DMS79 (cell line): ENCODE measurements at regions not wholly inside any gene's neighbourhood (a gene's known extent, or its start where the extent isn't known, plus 50 kb on each side); places are given as distances from the start of the nearest gene placed in this dataset.
"Not testable (repeated sequence)": the region's sequence is repeated elsewhere in the genome, so short reads cannot be mapped to it uniquely, and the experiment has no call there.

Experiments
- DNase-seq: peaks from one replicate; lab custom pipeline; 2025; lab: John Stamatoyannopoulos, UW

DNA sequence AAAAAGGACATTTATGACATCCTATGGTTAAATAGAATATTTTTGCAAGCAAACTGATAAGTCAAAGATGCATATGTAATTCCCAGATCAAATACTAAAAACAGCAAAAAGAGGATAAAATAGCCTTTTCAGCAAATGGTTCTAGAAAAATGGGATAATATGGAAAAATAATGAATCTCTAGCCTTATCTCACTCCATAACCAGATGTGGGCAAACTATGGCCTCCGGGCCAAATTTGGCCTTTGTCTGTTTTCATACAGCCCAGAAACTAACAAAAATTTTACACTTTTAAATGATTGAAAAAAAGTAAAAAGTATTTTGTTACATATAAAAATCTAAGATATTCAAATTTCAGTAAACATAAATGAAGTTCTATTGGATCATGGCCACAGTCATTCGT lies 215.4 kb upstream of the PRSS1 start:
- DNase-seq: no peak

DNA sequence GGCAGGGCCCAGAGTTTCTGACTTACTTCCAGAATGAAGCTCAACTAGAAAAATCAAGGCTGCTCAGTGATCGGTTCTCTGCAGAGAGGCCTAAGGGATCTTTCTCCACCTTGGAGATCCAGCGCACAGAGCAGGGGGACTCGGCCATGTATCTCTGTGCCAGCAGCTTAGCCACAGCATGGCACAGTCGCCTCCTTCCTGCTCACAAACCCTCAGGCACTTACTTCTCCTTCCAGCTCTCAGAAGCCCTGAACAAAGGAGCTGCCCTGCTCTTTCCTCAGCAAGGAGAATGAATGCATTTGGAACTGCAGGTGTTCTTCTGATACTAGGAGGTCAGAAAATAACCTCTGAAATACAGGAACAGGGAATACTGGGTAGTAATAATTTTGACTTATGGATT lies 219.7 kb upstream of the PRSS1 start:
- DNase-seq: no peak

DNA sequence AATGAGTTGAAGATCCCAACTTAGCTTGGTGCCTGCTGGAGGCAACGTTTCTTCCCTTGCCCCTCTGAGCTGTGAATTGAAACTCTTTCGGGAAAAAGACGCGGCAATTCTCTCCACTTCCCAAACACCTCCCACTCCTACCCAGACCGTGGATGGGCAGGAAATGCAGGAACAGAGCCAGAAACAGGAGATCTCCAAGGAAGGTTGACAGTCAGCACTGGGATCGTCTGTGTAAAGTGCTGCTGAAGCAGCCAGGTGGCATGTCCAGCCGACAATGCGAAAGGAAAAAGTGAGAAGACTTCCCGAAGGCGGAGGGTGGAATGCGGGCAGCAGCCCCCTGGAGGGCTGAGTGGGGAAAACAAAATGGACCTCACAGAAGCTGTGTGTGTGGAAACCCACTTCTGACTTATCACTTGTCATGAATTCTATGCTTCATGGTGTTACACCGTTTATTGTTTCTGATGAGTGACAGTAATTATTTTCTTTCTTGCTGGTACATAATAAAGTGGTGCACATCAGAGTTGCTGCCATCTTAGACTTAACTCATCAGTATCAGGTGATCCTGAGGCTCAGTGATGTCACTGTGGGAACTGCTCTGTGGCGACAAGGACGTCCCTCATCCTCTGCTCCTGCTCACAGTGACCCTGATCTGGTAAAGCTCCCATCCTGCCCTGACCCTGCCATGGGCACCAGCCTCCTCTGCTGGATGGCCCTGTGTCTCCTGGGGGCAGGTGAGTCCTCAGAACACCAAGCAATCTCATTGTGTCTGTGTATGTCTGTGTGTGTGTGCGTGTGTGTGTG lies 220.5 kb upstream of the PRSS1 start:
- DNase-seq: no peak

DNA sequence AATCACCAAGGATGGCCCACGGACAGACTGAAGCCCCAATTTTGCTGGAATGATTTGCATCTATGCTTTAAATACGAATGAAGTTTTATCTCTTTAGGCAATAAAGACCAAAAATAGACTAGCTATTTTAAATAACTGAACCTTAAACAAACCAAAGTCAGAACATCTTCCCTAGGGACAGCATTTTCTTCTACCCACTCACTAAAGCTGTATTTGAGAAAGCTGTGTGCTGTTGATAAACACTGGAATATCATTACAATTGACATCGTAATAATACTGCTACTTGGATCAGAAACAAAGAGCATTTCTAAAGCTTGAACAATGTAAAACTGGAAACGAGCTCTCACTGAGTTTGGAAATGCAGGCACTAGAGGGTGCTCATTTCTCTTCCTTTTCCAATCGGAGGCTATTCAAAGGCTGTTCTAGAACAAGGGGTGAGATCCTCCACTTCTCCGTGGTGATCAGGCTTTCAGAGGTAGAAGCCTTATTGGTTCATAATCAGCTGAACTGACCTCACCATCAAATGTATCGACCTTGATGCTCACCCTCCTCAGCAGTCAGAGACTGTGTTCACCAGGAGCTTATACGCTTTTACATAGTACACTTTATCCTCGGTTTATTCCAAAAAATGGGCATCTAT lies 225.3 kb upstream of the PRSS1 start:
- DNase-seq: no peak

DNA sequence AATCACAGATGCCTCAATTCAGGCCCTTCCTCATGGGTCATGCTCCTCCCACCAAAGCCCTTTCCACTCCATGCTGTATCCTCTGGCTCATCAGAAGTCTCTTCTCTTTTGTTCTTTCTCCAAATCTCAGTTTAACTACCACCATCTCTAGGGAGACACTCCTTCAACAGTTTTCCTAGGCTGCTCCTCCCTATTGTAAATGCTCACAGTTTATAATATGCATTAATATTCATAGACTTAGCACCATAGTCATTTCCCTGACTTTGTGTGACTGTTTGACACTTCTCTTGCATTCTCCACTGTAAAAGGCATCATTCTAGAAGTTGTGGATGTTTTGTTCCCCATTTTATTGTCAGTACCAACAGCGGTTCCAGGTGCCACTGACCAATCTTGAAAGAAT lies 226.5 kb upstream of the PRSS1 start:
- DNase-seq: no peak

DNA sequence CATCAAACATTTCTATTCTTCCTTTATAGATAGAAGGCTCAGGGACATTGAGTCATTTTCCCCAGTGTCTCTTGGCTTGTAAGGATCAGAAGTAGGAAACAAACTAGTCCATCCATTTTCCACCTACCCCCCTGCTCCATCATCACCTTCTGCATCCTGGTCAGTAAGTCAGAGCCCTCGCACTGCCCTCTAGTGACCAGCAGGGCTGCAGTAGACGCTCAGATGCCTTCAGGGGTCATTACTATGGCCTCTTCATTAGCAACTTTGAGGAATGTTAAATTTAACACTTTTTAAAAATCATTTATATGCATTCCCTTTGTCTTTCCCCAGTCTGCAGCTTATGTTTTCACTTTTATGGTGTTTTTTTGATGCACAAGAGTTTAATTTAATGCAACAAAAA lies 228.4 kb upstream of the PRSS1 start:
- DNase-seq: not testable (repeated sequence)

DNA sequence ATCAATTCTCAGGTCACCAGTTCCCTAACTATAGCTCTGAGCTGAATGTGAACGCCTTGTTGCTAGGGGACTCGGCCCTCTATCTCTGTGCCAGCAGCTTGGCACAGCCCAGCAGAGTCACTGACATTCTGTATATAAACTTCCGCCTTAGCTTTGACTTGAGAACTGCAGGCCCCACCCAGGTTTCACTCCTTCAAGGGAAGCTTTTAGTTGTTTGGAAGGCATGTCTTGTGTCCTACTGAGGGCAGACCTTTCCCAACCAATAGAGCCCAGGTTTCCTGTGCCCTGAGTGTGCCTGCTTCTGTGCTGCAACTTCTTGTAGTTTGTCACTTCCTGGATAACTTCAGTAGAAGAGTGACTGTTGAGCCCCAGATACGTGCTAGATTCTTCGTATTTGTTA lies 228.8 kb upstream of the PRSS1 start:
- not testable (repeated sequence) for DNase-seq

DNA sequence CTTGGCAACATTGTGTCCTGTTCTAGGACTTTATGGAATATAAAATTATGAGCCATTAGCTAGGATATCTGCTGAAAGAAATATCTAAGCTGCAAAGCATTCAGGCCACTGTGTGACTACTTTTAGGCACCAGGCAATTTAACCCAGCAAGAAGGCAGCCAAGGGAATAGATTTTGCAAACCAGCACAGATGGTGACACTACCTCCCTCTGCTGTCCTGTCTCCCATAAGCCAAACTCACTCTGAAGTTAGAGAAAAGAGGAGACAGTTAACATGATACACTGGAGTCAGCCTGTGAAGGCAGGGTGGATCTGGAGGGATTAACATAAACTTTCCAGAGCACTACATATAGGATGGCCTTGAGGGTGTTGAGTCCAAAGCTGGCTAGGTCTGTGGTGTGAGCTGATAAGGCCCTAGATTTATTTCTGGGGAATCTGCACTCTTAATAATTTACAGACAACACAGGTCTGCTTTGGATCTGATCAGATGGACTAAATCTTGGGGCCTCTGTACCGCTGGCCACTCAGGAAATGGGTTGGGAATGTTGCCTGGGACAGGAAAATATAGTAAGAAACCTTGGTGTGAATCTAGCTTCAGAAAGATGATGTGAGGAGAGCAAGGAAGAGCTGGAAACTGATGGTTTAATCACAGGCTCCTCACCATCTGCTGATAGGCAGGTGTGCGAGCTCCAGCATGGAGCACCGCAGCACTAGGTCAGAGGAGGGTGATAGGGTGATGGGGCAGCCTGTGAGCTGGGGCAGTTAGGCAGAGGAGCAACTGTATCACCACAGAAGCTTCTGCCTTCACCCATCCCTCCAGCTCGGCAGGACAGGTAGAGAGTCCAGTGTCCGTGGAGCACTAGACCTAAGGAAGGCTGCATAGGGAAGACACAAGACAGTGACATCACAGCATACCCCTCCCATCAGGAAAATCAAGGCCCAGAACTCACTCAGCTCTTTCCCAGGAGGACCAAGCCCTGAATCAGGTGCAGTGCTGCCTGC lies 229.9 kb upstream of the PRSS1 start:
- DNase-seq: no peak

DNA sequence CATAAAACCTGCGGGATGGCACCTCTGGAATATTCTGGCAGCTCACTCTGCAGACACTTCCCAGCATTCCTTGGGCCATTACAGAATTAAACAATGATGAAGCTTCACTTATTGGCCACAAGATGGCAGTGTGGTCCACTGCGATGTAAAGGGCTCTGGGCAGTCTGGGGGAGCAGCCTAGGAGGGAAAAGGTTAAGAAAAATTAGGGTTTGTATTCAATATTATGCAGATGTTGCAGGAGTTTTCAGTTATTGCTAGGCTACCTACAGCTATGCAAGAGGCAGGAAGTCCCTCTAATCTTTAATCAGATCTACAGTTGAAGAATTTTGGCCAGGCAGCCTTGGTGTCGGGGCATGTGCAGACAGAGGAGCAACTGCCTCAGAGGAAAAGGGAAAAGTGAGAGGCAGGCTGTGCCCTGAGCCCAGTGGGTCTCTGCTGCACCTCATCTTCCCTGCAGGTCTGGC lies 233.2 kb upstream of the PRSS1 start:
- DNase-seq: no peak

DNA sequence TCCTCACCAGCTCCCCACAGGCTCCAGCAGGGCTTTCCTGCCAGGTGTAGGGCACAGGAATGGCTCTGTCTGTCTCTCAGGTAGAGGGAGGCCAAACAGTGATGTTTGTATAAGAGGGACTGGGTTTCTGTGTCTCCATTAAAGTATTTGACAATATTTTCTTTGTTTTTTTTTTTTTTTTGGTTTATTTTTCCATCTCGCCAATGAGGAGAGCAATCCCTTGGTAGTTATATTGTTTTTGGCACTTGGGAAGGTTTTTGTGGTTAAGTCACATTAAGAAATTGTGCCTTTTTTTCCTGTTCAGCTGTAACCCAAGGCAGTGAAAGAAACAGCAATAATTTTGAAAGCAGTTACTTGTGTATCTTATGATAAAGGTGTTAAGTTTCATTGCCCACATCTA lies 234.6 kb upstream of the PRSS1 start:
- DNase-seq: not testable (repeated sequence)

DNA sequence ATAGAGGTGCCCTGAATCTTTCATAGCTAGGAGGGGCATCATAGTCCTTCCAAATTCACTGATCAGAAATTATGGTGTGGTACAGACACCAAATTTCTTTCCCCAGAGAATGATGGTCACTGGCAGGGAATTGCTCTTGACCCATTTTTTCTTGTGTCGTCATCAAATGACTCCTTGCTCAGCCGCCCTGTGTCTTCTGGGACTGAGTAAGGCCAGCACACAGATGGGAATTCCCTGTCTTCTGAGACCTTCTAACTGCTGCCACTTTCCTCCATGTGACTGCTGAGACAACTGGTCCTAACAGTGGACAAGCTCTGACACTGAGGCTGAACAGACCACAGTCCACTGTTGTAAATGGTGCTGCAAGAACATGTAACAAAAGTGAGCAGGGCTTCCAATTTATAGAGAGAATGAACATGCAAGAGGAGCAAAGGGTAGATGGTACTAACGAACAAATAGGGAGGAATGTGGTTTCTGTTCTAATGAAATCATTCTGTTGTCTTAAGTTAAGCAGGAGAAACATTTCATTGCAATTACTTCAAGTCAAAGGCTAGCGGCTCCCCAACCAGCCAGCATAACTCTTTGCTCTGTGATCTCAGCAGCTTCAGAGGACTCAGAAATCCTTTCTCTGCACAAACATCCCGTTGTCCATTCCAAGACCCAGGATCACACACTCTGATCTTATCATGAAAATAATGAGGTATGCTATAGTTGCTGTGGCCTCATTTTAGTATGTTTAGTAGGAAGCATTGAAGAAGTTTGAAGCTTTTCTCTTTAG lies 235.9 kb upstream of the PRSS1 start:
- no peak for DNase-seq

DNA sequence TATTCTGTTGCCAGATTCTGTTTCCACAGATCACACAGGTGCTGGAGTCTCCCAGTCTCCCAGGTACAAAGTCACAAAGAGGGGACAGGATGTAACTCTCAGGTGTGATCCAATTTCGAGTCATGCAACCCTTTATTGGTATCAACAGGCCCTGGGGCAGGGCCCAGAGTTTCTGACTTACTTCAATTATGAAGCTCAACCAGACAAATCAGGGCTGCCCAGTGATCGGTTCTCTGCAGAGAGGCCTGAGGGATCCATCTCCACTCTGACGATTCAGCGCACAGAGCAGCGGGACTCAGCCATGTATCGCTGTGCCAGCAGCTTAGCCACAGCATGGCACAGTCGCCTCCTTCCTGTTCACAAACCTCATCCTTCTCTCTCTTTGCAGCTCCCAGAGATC lies 237.5 kb upstream of the PRSS1 start:
- DNase-seq: no peak

DNA sequence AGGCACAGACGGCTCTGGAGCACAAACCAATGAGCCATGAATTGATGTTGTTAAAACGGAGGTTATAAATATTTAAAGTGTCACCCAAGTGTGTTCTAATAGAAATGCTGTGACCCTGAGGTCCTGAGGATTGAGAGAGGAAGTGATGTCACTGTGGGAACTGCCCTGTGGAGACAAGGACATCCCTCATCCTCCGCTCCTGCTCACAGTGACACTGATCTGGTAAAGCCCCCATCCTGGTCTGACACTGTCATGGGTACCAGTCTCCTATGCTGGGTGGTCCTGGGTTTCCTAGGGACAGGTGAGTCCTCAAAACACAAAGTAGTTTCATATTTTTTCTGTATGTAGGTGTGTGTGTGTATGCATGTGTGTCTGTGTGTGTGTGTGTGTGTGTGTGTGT lies 237.9 kb upstream of the PRSS1 start:
- no peak for DNase-seq

DNA sequence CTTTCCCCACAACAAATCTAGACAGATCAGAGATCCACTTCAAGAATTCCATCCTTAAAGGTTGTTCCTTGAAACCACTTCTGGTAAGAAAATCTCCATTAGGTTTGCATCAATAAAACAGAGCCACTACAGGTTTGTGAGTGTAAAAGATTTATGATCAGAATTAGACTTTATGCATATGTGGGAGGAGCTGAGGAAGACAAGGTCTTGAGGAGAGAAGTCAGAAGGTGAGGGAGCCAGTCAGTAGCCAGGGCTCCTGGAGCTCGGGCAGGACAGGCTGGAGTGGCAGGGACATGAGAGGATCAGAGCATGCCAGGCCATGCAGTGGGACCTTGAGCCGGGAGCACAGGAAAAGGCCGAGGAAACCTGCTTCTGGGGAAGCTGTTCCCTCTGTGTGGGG lies 240.0 kb upstream of the PRSS1 start:
- not testable (repeated sequence) for DNase-seq

DNA sequence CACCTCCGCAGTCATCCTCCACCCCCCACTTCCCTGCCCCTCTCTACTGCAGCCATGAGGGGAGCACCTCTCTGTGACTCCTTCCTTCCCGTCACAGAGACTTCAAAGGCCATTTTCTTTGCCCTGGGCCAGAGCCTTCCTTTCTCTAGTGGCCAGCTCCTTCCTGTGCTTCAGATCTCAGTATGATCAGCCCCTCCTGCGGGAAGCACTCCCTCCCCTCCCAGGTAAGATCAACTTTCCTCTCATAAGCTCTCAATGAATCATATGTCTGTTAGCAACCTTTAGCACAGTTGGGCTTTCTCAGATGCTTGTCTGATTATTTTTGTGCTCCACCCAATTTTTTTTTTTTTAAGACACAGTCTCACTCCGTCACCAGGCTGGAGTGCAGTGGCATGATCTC lies 241.0 kb upstream of the PRSS1 start:
- no peak for DNase-seq

DNA sequence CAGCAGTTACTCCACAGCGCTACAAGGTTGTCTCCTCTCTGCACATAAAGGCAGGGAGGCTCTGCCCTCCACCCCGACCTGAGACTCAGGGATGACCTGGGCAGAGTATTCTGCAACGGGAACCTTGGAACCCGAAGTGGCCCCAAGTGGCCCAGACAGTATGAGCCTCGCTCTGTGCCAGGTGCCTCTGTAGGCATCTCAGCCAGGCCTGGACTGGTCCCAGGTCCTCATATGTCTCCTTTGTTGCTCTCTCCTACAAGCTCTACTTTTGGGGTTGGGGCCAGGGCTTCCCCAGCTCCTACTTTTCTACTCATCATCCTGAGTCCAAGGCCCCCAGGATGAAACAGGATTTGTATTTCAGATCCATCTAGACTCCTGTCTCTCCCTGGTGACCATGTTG lies 241.5 kb upstream of the PRSS1 start:
- DNase-seq: no peak

DNA sequence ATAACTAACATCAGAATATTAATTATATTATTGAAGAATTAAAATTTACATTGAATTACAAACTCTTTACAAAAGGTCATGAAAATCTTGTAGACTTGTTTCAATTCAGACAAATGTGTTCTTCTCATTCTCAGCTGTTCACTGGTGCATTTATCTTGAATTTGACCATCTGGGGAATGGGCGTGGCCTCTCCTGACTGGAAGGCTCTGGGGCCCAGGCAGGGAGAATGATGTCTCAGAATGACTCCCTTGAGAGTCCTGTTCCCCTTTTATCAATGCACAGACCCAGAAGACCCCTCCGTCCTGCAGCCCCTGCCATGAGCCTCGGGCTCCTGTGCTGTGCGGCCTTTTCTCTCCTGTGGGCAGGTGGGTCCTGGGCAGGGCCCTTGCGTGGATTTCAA lies 242.2 kb upstream of the PRSS1 start:
- not testable (repeated sequence) for DNase-seq

DNA sequence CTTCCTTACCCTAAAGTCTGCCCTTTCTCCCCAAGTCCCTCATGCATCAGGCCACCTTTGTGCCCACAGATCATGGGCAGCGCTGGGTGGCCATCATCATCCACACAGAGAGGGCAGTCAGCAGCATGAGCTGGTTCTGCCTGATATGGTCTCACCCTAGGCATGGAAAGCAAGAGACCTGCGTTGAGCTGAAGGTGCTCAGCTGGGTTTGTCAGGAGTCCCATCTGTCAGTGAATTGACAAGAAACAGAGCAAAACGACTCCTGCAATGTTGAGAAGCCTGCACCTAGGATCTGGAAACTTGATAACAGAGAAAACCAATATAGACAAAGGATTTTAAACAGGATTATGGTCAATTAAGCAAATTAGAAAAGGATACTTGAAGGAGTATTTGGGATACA lies 242.7 kb upstream of the PRSS1 start:
- no peak for DNase-seq

DNA sequence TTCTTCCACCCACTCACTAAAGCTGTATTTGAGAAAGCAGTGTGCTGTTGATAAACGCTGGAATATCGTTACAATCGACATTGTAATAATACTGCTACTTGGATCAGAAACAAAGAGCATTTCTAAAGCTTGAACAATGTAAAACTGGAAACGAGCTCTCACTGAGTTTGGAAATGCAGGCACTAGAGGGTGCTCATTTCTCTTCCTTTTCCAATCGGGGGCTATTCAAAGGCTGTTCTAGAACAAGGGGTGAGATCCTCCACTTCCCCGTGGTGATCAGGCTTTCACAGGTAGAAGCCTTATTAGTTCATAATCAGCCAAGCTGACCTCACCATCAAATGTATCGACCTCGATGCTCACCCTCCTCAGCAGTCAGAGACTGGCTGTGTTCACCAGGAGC lies 245.3 kb upstream of the PRSS1 start:
- not testable (repeated sequence) for DNase-seq

DNA sequence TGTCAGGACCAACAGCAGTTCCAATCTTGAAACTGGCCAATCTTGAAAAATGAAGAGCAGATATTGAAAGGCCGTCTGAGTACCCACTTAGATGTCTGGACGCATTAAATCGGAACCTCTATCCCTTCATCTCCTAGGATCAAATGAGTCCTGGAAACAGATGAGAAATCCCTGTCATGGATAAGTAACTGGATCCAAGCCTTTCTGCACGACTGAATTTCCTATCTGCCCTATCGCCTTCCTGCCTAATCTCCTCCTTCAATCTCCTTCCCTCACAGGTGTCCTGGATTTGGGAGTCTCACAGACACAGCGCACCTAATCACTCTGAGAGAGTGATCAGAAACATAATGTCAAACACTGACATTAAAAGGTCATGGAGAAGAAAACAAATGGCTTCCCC lies 245.2 kb upstream of the PRSS58 start:
- DNase-seq: no peak

DNA sequence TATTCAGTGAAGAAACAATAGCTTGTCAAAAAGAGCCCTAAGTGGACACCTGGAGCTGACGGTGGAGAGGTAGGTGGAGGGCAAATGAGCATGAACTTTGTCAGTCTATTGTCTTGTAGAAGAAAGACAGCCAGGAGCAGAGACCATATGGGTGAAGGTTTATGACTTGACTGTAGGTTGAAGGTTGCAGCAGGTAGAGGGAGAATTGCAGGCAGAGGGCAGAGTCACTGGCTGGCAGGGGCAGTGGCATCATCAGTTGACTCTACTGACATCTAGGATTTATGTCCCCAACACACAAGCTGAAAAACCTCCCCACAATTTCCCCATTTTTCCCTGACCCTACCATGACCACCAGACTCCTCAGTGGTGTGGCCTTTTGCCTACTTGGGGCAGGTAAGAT lies 243.6 kb upstream of the PRSS58 start:
- no peak for DNase-seq

DNA sequence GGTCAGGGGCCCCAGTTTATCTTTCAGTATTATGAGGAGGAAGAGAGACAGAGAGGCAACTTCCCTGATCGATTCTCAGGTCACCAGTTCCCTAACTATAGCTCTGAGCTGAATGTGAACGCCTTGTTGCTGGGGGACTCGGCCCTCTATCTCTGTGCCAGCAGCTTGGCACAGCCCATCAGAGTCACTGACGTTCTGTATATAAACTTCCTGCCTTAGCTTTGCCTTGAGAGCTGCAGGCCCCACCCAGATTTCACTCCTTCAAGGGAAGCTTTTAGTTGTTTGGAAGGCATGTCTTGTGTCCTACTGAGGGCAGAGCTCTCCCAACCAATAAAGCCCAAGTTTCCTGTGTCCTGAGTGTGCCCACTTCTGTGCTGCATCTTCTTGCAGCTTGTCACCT lies 242.5 kb upstream of the PRSS58 start:
- no peak for DNase-seq
